Eye (tissue), 1 donor: ENCODE measurements at regions not wholly inside any gene's neighbourhood (a gene's known extent, or its start where the extent isn't known, plus 50 kb on each side); places are given as distances from the start of the nearest gene placed in this dataset.

Experiments used
- DNase-seq: peaks from one replicate; pipeline ENCODE4 v3.0.0-alpha.2; 2015

- peak; percentile 52 for DNase-seq
Measured at GRCh38 chr7:25864943-25865751, 286.9 kb upstream of the NFE2L3 start.

GRCh38 chr7:25868509-25868908, 283.5 kb upstream of the NFE2L3 start:
- DNase-seq: no peak

- DNase-seq: no peak
Measured at GRCh38 chr7:25870574-25870973, 281.4 kb upstream of the NFE2L3 start.

- no peak for DNase-seq
Measured at GRCh38 chr7:25876092-25876491, 275.9 kb upstream of the NFE2L3 start.

DNA sequence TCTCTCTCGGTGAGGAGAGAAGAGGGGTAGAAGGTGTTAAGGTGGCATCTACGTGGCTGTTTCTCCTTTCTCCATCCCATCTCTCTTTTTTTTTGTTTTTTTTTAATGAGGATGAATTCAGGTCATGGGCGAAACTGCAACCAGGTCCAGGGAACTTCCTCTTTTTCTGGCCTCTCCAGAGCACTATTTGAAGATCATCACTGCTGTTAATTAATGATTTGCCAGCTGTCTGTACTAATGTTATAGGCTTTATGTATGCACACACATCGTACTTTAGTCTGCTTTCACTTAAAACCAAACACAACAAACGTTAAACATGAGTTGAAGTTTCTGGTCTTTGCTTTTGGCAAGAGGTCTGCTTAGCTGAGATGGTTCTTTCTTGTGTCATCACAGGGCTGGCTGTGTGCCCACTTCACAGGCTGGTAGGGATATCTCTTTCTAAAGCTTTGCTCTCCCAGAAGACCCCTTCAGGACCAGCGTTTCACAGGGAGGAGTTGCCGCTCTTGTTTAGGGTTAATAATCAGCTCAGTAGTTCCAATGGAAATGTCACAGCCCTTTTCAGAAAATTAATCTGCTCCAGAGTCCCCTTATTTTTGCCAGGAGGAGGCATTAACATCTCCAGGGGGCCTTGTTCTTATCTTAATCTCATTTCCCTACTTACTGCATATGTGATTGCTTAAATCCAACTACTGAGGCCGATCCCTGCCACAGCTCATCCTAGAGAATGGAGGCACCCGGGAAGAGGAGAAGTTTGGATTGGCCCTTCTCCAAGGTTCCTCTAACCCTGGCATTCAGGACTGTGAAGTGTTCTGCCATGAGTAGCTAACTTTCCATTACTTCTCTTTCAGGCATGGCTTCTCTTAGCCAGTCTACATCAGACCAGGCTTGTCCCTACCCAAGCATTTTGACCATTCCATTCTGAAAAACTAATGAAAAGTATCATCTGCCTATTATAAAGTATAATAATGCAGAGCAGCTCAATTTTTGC, 273.9 kb upstream of the NFE2L3 start:
- no peak for DNase-seq

DNA sequence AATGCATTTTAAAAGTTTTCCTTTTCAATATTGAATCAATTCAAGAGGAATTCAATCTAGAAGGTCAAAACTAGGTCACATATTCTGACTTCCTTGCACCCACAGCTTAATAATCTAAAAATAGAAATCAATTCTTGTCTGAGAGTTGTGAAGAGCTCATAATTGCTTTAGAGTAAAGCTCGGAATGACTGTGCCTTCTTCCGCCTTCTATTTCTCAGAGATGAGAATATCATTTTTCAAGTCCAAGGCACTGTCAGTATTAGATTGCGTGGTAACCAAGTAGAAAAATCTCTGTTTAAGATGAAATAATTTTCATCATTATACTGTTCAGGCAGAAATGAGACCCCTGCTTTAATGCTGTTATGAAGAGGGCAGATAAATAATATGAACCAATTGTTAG, 272.2 kb upstream of the NFE2L3 start:
- no peak for DNase-seq

DNA sequence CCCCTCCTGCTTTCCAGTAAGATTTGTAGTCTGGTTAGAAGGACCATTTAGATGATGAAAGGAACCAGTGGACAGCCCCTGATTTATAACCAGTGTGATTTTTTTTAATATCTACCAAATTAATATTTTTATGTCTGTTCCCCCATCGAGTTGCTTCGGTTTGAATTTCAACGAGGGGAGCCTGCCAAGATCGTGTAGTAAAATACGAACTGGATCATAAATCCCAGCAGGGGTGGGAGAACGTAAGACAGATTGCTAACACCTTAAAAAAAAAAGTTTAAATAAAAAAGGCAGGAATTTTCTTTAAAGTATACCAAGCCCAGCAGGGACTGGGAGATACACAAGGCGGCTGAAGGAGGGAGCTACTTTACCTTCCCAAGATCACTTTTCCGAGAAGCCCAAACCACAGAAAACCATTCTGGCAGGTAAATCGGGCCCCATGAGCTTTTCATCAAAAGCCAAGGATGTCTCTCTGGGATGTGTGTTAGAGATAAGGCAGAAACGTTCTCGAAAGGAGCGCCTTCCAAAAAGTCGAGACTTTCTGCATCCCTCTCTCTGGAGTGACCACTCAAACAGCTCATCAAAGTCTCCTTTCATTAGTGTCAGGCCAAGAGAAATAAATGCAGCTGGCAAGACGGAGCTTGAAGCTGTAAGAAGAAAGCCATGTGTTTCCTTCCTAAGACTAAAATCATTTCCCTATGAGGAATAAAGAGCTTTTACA, 270.5 kb upstream of the NFE2L3 start:
- DNase-seq: no peak

- DNase-seq: no peak
Measured at GRCh38 chr7:25882151-25882773, 269.7 kb upstream of the NFE2L3 start.

DNA sequence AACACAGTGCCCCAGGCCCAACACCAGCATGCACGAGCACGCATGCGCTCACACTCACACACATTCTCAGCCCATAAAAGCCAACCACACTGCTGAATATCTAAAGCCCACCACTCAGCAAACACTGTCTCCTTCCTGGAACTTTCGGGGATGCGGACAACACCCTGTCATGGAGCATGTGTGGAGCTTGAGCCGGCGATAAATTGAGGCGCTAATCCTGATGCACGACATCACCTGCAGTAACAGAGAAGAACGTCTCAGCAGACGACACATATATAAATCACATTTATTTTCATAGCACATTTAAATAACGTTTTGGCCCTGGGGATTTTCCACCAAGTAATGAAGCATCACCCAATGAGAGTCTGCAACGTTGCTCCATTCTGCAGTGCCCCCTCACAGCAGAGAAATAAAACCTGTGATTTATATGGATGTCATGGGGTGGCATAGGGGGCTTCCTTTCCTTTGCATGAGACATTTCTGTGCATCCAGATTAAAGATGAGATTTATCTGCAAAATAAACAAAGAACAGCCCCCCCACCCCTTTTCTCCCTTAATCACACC, 267.7 kb upstream of the NFE2L3 start:
- no peak for DNase-seq

DNA sequence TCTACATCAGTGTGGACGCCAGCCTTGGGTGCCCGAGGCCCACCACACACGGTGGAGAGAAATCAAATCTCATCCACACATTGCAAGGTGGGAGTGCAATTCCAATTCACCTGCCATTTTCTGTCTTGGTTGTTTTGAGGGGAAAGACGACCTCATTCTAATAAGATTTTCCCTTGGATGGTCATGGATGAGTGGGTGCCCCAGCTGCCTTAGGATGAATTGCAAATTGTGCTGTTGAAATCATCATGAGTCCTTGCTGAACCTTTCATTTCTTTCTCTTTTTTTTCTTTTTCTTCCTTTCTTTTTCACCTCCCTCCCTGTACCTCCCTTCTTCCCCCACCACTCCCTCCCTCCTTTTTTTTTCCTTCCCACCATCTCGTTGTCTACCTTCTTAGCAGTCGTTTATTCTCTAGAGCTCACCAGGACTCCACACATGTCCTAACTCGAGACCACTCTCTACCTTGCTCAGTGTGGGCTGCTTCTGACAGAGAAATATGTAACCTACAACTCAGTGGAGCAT, 266.9 kb upstream of the NFE2L3 start:
- no peak for DNase-seq

DNA sequence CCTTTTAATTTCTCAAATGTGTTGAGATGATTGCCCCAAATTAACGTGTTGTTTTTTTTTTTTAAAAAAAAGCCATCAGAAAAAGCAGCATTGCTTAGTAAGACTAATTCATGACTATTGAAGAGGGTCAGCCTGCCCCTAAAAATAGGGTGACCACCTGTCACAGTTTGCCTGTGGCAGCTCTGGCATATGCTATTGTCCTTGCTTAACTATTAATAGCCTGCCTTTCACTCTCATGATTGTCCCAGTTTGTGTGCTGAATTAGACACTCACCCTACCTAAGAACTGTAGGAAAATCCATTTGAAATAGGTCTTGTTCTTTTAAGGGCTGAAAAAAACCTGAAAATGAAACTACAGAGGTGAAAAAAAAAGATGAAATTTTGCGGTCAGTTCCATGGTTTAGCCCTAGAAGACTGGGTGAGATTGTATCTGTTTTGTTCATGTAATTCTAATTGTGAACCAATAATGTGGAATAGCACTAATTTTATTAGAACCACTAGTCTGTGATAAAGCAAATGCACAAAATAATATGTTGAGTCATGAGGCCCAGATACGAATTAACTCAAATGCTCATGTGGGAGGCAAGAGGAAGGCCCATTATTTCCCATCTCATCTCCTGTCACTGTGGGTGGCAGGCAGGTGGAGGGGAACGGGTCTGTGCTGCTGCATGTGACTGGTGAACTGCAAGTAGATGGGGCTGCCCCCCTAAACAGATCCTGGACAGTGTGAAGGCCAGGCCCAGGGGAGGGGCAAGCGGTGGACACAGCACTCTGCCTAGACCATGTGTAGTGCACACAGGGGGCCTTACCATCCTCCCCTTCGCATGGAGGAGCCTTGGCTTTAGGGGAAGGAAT, 265.4 kb upstream of the NFE2L3 start:
- peak; percentile 78 for DNase-seq

GRCh38 chr7:25887266-25887665, 264.7 kb upstream of the NFE2L3 start:
- no peak for DNase-seq

DNA sequence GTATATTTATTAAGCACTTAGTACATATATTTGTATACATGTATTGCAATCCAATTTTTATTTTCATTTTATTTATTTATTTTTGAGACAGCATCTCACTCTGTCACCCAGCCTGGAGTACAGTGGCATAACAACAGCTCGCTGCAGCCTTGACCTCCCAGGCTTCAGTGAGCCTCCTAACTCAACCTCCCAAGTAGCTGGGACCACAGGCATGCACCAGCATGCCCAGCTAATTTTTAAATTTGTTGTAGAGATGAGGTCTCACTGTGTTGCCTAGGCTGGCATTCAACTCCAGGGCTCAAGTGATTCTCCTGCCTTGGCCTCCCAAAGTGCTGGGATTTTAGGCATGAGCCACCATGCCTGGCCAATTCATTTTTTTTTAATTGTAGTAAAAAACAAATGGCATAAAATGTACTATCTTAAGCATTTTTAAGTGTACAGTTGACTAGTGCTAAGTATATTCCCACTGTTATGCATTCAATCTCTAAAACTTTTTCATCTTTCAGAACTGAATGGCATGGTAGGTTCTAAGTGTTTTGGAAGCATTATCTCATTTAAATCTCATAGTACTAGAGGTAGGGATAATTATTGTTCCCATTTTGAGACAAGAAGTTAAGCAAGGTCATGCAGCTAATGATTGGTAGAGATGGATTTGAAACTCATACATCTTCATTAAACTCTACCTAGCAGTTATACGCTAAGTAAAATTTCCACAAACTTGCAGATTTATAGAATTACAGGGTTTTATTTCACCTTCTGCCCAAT, 264.0 kb upstream of the NFE2L3 start:
- no peak for DNase-seq

GRCh38 chr7:25889765-25890164, 262.2 kb upstream of the NFE2L3 start:
- DNase-seq: no peak

GRCh38 chr7:25891591-25891990, 260.4 kb upstream of the NFE2L3 start:
- no peak for DNase-seq

- no peak for DNase-seq
Measured at GRCh38 chr7:25893436-25893835, 258.6 kb upstream of the NFE2L3 start.

DNA sequence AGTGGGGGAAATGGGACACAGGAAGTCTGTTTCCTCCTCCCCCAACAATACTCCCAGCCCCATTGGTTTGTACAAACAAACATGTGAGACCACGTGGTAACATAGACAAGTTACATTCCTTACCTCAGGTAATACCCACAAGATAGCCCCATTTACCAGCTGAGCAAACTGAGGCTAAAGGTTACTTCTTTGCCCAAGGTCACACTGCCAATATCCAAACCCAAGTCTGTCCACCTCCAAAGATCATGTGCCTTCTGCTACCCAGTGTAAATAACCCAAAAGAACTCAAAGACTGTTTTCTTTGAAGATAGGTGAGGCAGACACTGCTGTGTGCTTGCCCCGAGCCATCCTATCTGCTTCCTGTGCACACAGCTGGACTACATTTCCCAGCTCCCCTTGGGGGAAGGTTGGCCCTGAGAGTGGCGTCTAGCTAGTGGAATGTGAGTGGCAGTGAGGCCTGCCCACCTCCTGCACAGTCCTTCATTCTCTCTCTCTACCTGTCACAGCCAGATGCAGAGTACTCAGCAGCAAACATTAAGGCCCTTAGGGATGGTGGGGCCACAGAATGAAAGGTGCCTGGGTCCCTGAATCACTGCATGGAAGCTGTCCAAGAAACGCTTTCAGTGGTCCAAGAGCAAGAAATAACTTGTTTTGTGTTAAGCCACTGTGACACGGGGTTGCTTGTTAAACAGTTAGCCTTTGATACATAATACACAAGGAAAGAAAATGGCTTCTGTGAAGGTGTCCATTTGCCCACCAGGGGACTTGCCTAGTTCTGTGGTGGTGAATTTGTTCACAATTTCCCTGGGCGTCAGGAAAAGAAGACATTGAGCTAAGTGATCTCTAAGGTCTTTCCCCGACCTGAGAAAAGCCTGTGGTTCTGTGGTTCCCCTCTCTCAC, 257.7 kb upstream of the NFE2L3 start:
- DNase-seq: peak; percentile 28

GRCh38 chr7:25894902-25895791, 256.9 kb upstream of the NFE2L3 start:
- peak; percentile 87 for DNase-seq
